H1 (cell line): ENCODE measurements at regions not wholly inside any gene's neighbourhood (a gene's known extent, or its start where the extent isn't known, plus 50 kb on each side); places are given as distances from the start of the nearest gene placed in this dataset.

Source experiments
- CTCF ChIA-PET: fragments of 300-600 bp; sonication (Branson Sonifier 250); formaldehyde crosslinking; loops from one replicate; lab custom pipeline; 2021; ENCODE audit not compliant: partially characterized antibody; lab: Charles Lee
- POLR2A ChIA-PET: fragments of 300-600 bp; sonication (Branson Sonifier 250); formaldehyde crosslinking; loops from one replicate; lab custom pipeline; 2021; ENCODE audit warnings: inconsistent platforms; ENCODE audit not compliant: partially characterized antibody; lab: Charles Lee
- DNase-seq, 2 experiments: peaks; one replicate each; pipeline versions ENCODE4 v3.0.0 to v3.0.0-alpha.2; 2010 to 2022; ENCODE audit warnings: low spot score in 2 of 2, low read depth in 1 of 2, mixed read lengths in 1 of 2
- FAIRE-seq: peaks from 2 replicates; lab custom pipeline; 2011; peaks lifted over from hg19 to GRCh38; lab: Jason Lieb, UNC
- H2AFZ ChIP-seq: 2 replicates; pipeline ENCODE4 v1.8.1; 2012; ENCODE audit warnings: low read length, inconsistent platforms
- H2AK5ac ChIP-seq: 2 replicates; pipeline ENCODE4 v1.6.1; 2013; ENCODE audit warnings: low read depth, low read length
- H2BK120ac ChIP-seq: replicated peaks from 2 replicates; pipeline ENCODE3; 2013; ENCODE audit warnings: low read depth, low read length, inconsistent platforms
- H2BK12ac ChIP-seq: 2 replicates; pipeline ENCODE4 v1.6.1; 2013; ENCODE audit warnings: low read depth, low read length
- H2BK15ac ChIP-seq: 2 replicates; pipeline ENCODE4 v1.6.1; 2013; ENCODE audit warnings: low read length
- H2BK20ac ChIP-seq: 2 replicates; pipeline ENCODE4 v1.6.1; 2013; ENCODE audit warnings: low read length
- H2BK5ac ChIP-seq: 2 replicates; pipeline ENCODE4 v1.6.1; 2013; ENCODE audit warnings: low read depth, low read length
- H3K14ac ChIP-seq: 2 replicates; pipeline ENCODE4 v1.6.1; 2013; ENCODE audit warnings: inconsistent platforms; ENCODE audit not compliant: insufficient read length
- H3K18ac ChIP-seq: 2 replicates; pipeline ENCODE4 v1.6.1; 2013; ENCODE audit warnings: low read length; ENCODE audit errors: extremely low read depth
- H3K23ac ChIP-seq: 2 replicates; pipeline ENCODE4 v1.6.1; 2013; ENCODE audit warnings: inconsistent platforms; ENCODE audit not compliant: insufficient read length
- H3K23me2 ChIP-seq: 2 replicates; pipeline ENCODE4 v1.6.1; 2013; ENCODE audit warnings: low read depth, low read length
- H3K27ac ChIP-seq: 2 replicates; pipeline ENCODE4 v1.6.1; 2011; ENCODE audit warnings: low read depth, low read length, inconsistent platforms
- H3K27me3 ChIP-seq, 4 experiments: replicated peaks in 1 of 4; 1 replicate in 1 of 4; 2 replicates in 3 of 4; pipeline versions ENCODE4 v1.6.1 to v1.8.1; 2011 to 2013; ENCODE audit warnings: low read length in 3 of 4, mild to moderate bottlenecking in 3 of 4, inconsistent platforms in 2 of 4, mixed read lengths in 2 of 4, moderate library complexity in 1 of 4; ENCODE audit not compliant: control insufficient read depth in 3 of 4, insufficient read depth in 3 of 4; ENCODE audit errors: extremely low read depth in 1 of 4
- H3K36me3 ChIP-seq, 4 experiments: 2 replicates each; pipeline versions ENCODE4 v1.6.1 to v1.8.1; 2011 to 2013; ENCODE audit warnings: mild to moderate bottlenecking in 4 of 4, low read length in 3 of 4, moderate library complexity in 2 of 4, control low read depth in 1 of 4, inconsistent platforms in 1 of 4; ENCODE audit not compliant: insufficient read depth in 4 of 4, control insufficient read depth in 2 of 4
- H3K4ac ChIP-seq: replicated peaks from 2 replicates; pipeline ENCODE3; 2013; ENCODE audit warnings: low read length, low read depth, mixed read lengths, inconsistent platforms; ENCODE audit not compliant: insufficient read length
- H3K4me1 ChIP-seq, 4 experiments: replicated peaks in 1 of 4; 1 replicate in 1 of 4; 2 replicates in 3 of 4; pipeline versions ENCODE4 v1.6.1 to v1.8.1; 2011 to 2013; ENCODE audit warnings: low read length in 3 of 4, inconsistent platforms in 2 of 4, mixed read lengths in 1 of 4; ENCODE audit not compliant: insufficient read depth in 4 of 4, control insufficient read depth in 3 of 4
- H3K4me2 ChIP-seq, 2 experiments: 2 replicates each; pipeline versions ENCODE4 v1.6.1 to v1.8.1; 2011 to 2013; ENCODE audit warnings: low read depth in 2 of 2, low read length in 2 of 2, control low read depth in 1 of 2, inconsistent platforms in 1 of 2, mild to moderate bottlenecking in 1 of 2; ENCODE audit not compliant: insufficient read depth in 1 of 2
- H3K4me3 ChIP-seq, 4 experiments: fragments of 200-600, 300-600 bp in 1 of 4; sonication (generic), shearing (Covaris generic), sonication (Bioruptor Twin) in 1 of 4; 2 replicates each; pipeline versions ENCODE4 v1.5.1 to v1.8.1; 2011 to 2016; ENCODE audit warnings: low read length in 4 of 4, low read depth in 3 of 4, control low read depth in 2 of 4, inconsistent platforms in 2 of 4, mild to moderate bottlenecking in 2 of 4, mixed read lengths in 1 of 4, moderate library complexity in 1 of 4; ENCODE audit not compliant: insufficient read depth in 2 of 4; ENCODE audit errors: extremely low read depth in 1 of 4
- H3K56ac ChIP-seq: replicated peaks from 2 replicates; pipeline ENCODE3; 2013; ENCODE audit warnings: low read depth, mild to moderate bottlenecking, mixed read lengths, low read length, inconsistent platforms; ENCODE audit not compliant: insufficient read length
- H3K79me1 ChIP-seq: 2 replicates; pipeline ENCODE4 v1.6.1; 2013; ENCODE audit warnings: low read depth, low read length, control low read depth
- H3K79me2 ChIP-seq, 2 experiments: 2 replicates each; pipeline versions ENCODE4 v1.6.1 to v1.8.1; 2012 to 2013; ENCODE audit warnings: low read length in 2 of 2, mild to moderate bottlenecking in 2 of 2, inconsistent platforms in 1 of 2; ENCODE audit not compliant: insufficient read depth in 2 of 2, control insufficient read depth in 1 of 2
- H3K9ac ChIP-seq, 4 experiments: replicated peaks in 1 of 4; 1 replicate in 1 of 4; 2 replicates in 3 of 4; pipeline versions ENCODE4 v1.6.1 to v1.8.1; 2011 to 2013; ENCODE audit warnings: low read depth in 3 of 4, low read length in 3 of 4, control low read depth in 2 of 4, mild to moderate bottlenecking in 2 of 4, moderate library complexity in 2 of 4, inconsistent platforms in 1 of 4; ENCODE audit errors: extremely low read depth in 1 of 4
- H3K9me3 ChIP-seq, 2 experiments: 2 replicates each; pipeline versions ENCODE4 v1.6.1 to v1.8.1; 2012 to 2013; ENCODE audit warnings: mild to moderate bottlenecking in 2 of 2, moderate library complexity in 2 of 2, control low read depth in 1 of 2, inconsistent platforms in 1 of 2, low read depth in 1 of 2, low read length in 1 of 2, mixed read lengths in 1 of 2; ENCODE audit not compliant: insufficient read depth in 2 of 2
- H4K20me1 ChIP-seq, 2 experiments: replicated peaks in 1 of 2; 2 replicates each; pipeline versions ENCODE3 to v1.8.1; 2011 to 2013; ENCODE audit warnings: inconsistent platforms in 2 of 2, low read length in 2 of 2, mild to moderate bottlenecking in 1 of 2; ENCODE audit not compliant: insufficient read depth in 2 of 2, control insufficient read depth in 1 of 2
- H4K5ac ChIP-seq: 2 replicates; pipeline ENCODE4 v1.6.1; 2013; ENCODE audit warnings: low read length, low read depth, mixed read lengths, inconsistent platforms; ENCODE audit not compliant: insufficient read length
- H4K8ac ChIP-seq: 2 replicates; pipeline ENCODE4 v1.8.0; 2013; ENCODE audit warnings: mild to moderate bottlenecking, moderate library complexity, low read length, inconsistent platforms; ENCODE audit not compliant: insufficient read depth; ENCODE audit errors: extremely low read depth
- H4K91ac ChIP-seq: replicated peaks from 2 replicates; pipeline ENCODE3; 2013; ENCODE audit warnings: low read length, mixed read lengths, inconsistent platforms; ENCODE audit not compliant: insufficient read length
- BACH1 ChIP-seq: IDR thresholded peaks from 2 replicates; pipeline ENCODE4 v1.6.1; 2012; ENCODE audit warnings: low read length, improper control_type of control experiment
- BCL11A ChIP-seq, 2 experiments: IDR thresholded peaks; one replicate each; pipeline ENCODE4 v1.6.1; 2011; ENCODE audit warnings: low read depth in 2 of 2, low read length in 2 of 2, mild to moderate bottlenecking in 2 of 2
- CBX8 ChIP-seq: fragments of 300-800, 300-1000 bp; sonication (generic); IDR thresholded peaks from 2 replicates; pipeline ENCODE4 v1.7.1; 2016; ENCODE audit warnings: low read depth, low read length, borderline replicate concordance
- EP300 ChIP-seq, 2 experiments: IDR thresholded peaks; 1 replicate in 1 of 2; 2 replicates in 1 of 2; pipeline ENCODE4 v1.6.1; 2011 to 2012; ENCODE audit warnings: low read depth in 2 of 2, low read length in 2 of 2, mild to moderate bottlenecking in 2 of 2, borderline replicate concordance in 1 of 2, inconsistent platforms in 1 of 2, moderate library complexity in 1 of 2
- HDAC6 ChIP-seq: IDR thresholded peaks from one replicate; pipeline ENCODE4 v1.7.1; 2012; ENCODE audit warnings: low read depth, mild to moderate bottlenecking, inconsistent platforms, low read length, moderate library complexity
- POLR2AphosphoS5 ChIP-seq: IDR thresholded peaks from 2 replicates; pipeline ENCODE4 v1.6.1; 2011; ENCODE audit warnings: low read depth, low read length
- RAD21 ChIP-seq, 2 experiments: IDR thresholded peaks in 1 of 2; conservative IDR thresholded peaks in 1 of 2; 2 replicates each; pipeline ENCODE4 v1.6.1; 2011; ENCODE audit warnings: low read depth in 2 of 2, low read length in 2 of 2, improper control_type of control experiment in 1 of 2, inconsistent platforms in 1 of 2, mild to moderate bottlenecking in 1 of 2, moderate library complexity in 1 of 2
- WGBS, 2 experiments: shearing (Covaris generic) in 1 of 2; methylation state at CpG; one replicate each; pipeline versions ENCODE4 v1.1.6 to v1.1.7; 2013 to 2015; ENCODE audit warnings: low lambda C conversion rate in 2 of 2, mixed read lengths in 2 of 2, inconsistent platforms in 1 of 2, low coverage in 1 of 2, missing lambda C conversion rate in 1 of 2; ENCODE audit not compliant: insufficient replicate concordance in 2 of 2, insufficient coverage in 1 of 2, insufficient read length in 1 of 2; ENCODE audit errors: extremely low coverage in 1 of 2, missing lambda C conversion rate in 1 of 2; 5-methylcytosine and 5-hydroxymethylcytosine counted together

DNA sequence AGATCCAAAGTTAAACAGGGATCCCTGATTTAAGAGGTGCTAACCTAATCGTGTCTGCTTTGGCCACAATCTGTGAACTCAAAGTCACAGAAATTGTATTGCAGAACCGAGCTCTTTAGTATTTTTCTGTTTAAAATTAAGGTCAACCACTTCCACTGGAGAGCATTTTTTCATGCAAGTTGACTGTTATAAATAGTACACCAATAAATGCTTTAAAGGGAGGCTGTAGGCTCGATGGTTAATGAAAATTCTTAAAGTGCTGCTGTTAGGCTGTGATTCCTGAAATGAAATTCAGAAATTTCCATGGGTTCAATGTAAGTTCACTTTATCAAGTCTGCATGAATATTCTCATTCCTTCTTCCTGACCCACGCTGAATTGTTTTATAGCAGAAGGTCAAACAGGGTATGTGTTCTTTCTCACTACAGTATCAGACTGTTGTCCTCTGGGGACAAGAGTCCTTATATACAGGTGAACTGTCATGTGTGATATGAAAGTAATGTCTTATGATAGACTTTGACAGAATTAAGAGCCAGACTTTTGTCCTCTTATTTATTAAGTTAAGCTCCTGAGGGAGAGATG, 92.5 kb upstream of the HDGFL1 start:
- Histone ChIP-seq H3K23ac (no peak overlapping the region), H3K27ac (no peak overlapping the region), H3K4me1 (no peaks in the 10 kb centered on the region), H4K20me1 (no peaks in the 10 kb centered on the region), H2BK20ac (no peak overlapping the region), H3K27me3 (no peaks in the 10 kb centered on the region), H2BK5ac (no peak overlapping the region), H4K8ac (no peak overlapping the region), H2BK15ac (no peak overlapping the region), H3K79me1 (no peaks in the 10 kb centered on the region), H3K23me2 (no peaks in the 10 kb centered on the region), H3K36me3 (no peaks in the 10 kb centered on the region), H3K9ac (no peak overlapping the region), H3K4me2 (no peak overlapping the region), H2AK5ac (no peak overlapping the region), H3K4ac (no peak overlapping the region), H2AFZ (no peak overlapping the region), H2BK120ac (no peak overlapping the region), H3K14ac (no peak overlapping the region), H2BK12ac (no peak overlapping the region), H3K79me2 (no peaks in the 10 kb centered on the region), H3K4me3 (no peak overlapping the region), H4K5ac (no peak overlapping the region), H3K18ac (no peak overlapping the region), H4K91ac (no peak overlapping the region), H3K9me3 (no peaks in the 10 kb centered on the region), H3K56ac (no peak overlapping the region)
- ChIA-PET POLR2A (no interaction called here), CTCF (interaction anchor here (0.6 to 1.1 kb wide), 2 partner anchors 36 to 206 kb away, joined by 4 to 5 read pairs; no protein-coding TSS in a partner anchor)
- FAIRE-seq = no peak
- WGBS, 2 experiments = 90% methylated on average over 4 of the region's 4 CpGs; no CpG with 5 or more reads in 1 of the 2 experiments
- no peak for DNase-seq
- no peak for TF ChIP-seq BCL11A (IDR thresholded peaks at IDR 0.05; ENCODE audit: low read depth in 2 of 2, low read length in 2 of 2)
- TF ChIP-seq CBX8 = no peak
- no peak for TF ChIP-seq HDAC6
- TF ChIP-seq POLR2AphosphoS5 = no peak
- TF ChIP-seq EP300 (IDR thresholded peaks at IDR 0.05; ENCODE audit: borderline replicate concordance in 1 of 2, low read depth in 2 of 2, low read length in 2 of 2) = no peak
- no peak for TF ChIP-seq RAD21 (IDR thresholded peaks at IDR 0.05 in 1 of 2, conservative IDR thresholded peaks at IDR 0.05 in 1 of 2; ENCODE audit: low read depth in 2 of 2, low read length in 2 of 2)
- TF ChIP-seq BACH1 = no peak
